Sigmoid colon (tissue), 6 donors: ENCODE measurements at regions not wholly inside any gene's neighbourhood (a gene's known extent, or its start where the extent isn't known, plus 50 kb on each side); places are given as distances from the start of the nearest gene placed in this dataset.

ENCODE experiments used
- DNase-seq: peaks from one replicate; pipeline ENCODE4 v3.0.0-alpha.2; 2019
- H3K27ac ChIP-seq, 4 donors: fragments of 200-600 bp; sonication (generic); one replicate each; pipeline ENCODE4 v1.5.1; 2016 to 2019; ENCODE audit warnings: mild to moderate bottlenecking in 1 of 4
- H3K27me3 ChIP-seq, 3 donors: fragments of 200-600 bp; sonication (generic); one replicate each; pipeline ENCODE4 v1.5.1; 2019; ENCODE audit warnings: mild to moderate bottlenecking in 1 of 3
- H3K36me3 ChIP-seq, 4 donors: fragments of 200-600 bp; sonication (generic); one replicate each; pipeline ENCODE4 v1.5.1; 2016 to 2019
- H3K4me1 ChIP-seq, 4 donors: fragments of 200-600 bp; sonication (generic); one replicate each; pipeline ENCODE4 v1.5.1; 2017 to 2019
- H3K4me3 ChIP-seq, 4 donors: fragments of 200-600 bp; sonication (generic); one replicate each; pipeline ENCODE4 v1.5.1; 2017 to 2019; ENCODE audit warnings: mild to moderate bottlenecking in 2 of 4, moderate library complexity in 1 of 4
- H3K9me3 ChIP-seq, 4 donors: fragments of 200-600 bp in 3 of 4; sonication (generic) in 3 of 4; one replicate each; pipeline versions ENCODE4 v1.5.1 to v1.6.1; 2013 to 2019
- EP300 ChIP-seq, 4 donors: sonication (generic); formaldehyde crosslinking; IDR thresholded peaks; one replicate each; pipeline ENCODE4 v1.6.1; 2017; ENCODE audit warnings: antibody characterized with exemption in 4 of 4
- POLR2A ChIP-seq, 2 donors: fragments of 450-650 bp; IDR thresholded peaks; one replicate each; pipeline ENCODE4 v1.6.1; 2016; ENCODE audit warnings: antibody characterized with exemption in 2 of 2, mild to moderate bottlenecking in 2 of 2, moderate library complexity in 2 of 2
- POLR2AphosphoS5 ChIP-seq, 4 donors: sonication (generic); formaldehyde crosslinking; IDR thresholded peaks; one replicate each; pipeline ENCODE4 v1.6.1; 2017; ENCODE audit warnings: antibody characterized with exemption in 4 of 4
- WGBS, 2 donors: extraction: QIAGEN DNeasy Blood & Tissue Kit; methylation state at CpG; one replicate each; pipeline ENCODE4 v1.1.7; 2013; 5-methylcytosine and 5-hydroxymethylcytosine counted together
- intact Hi-C: fragments of 100-400 bp; cut with DNase I; formaldehyde crosslinking; loops from one replicate; pipeline ENCODE4 v1.15.1; 2023
- TF ChIP-seq, protein P1 (sequence below), 4 experiments: fragments of 450-650 bp in 3 of 4; fragments of 200-600 bp in 1 of 4; IDR thresholded peaks; one replicate each; pipeline ENCODE4 v1.5.1; 2016 to 2019; ENCODE audit warnings: antibody characterized with exemption in 4 of 4, mild to moderate bottlenecking in 3 of 4, moderate library complexity in 2 of 4
- donor health status: healthy with polysubstance abuse.
- donor health status: healthy.

GRCh38 chr6:99852031-99852430 lies 142.0 kb downstream of the MCHR2 start:
- no peaks in the 10 kb centered on the region for H3K9me3 ChIP-seq
- H3K27me3 ChIP-seq, result no peaks in the 10 kb centered on the region
- TF ChIP-seq, protein P1, sequence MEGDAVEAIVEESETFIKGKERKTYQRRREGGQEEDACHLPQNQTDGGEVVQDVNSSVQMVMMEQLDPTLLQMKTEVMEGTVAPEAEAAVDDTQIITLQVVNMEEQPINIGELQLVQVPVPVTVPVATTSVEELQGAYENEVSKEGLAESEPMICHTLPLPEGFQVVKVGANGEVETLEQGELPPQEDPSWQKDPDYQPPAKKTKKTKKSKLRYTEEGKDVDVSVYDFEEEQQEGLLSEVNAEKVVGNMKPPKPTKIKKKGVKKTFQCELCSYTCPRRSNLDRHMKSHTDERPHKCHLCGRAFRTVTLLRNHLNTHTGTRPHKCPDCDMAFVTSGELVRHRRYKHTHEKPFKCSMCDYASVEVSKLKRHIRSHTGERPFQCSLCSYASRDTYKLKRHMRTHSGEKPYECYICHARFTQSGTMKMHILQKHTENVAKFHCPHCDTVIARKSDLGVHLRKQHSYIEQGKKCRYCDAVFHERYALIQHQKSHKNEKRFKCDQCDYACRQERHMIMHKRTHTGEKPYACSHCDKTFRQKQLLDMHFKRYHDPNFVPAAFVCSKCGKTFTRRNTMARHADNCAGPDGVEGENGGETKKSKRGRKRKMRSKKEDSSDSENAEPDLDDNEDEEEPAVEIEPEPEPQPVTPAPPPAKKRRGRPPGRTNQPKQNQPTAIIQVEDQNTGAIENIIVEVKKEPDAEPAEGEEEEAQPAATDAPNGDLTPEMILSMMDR (IDR thresholded peaks at IDR 0.05), result no peak
- TF ChIP-seq EP300 (IDR thresholded peaks at IDR 0.05) (no peak), POLR2AphosphoS5 (IDR thresholded peaks at IDR 0.05) (no peak), POLR2A (IDR thresholded peaks at IDR 0.05) (no peak)
- WGBS, 2 donors, result 77 to 84% methylated on average over 3 of the region's 3 CpGs
- DNase-seq, result no peak
- intact Hi-C loops, result no loop called here
- H3K27ac ChIP-seq, result no peak overlapping the region
- H3K4me3 ChIP-seq, result no peak overlapping the region
- H3K4me1 ChIP-seq, result no peaks in the 10 kb centered on the region
- H3K36me3 ChIP-seq, result no peaks in the 10 kb centered on the region

DNA sequence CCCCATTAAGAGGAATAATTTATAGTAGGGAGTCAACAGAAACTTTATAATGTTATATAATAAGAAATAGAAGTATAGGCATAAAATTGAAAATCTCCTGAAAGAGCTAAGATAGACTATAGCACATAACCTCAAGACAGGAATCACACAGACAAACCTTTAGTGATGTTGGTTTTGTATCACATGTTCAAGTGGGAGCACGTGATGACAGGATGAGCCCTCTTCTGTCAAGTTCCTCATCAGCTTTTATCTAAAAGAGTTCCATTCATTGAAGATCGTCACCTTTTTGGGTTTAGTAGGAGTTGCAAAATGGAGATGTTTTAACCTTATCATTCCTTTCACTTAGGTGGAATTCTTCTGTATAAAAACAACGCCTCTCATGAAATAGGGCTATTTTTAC lies 127.0 kb downstream of the MCHR2 start:
- no peak for DNase-seq
- H3K27ac ChIP-seq, result no peak overlapping the region
- intact Hi-C loops, result loop anchor here (5.0 kb wide), 1 partner anchor 230 kb away; no protein-coding TSS in a partner anchor
- H3K36me3 ChIP-seq, result no peaks in the 10 kb centered on the region
- TF ChIP-seq, protein P1 (IDR thresholded peaks at IDR 0.05), result no peak
- TF ChIP-seq POLR2AphosphoS5 (IDR thresholded peaks at IDR 0.05) (no peak), EP300 (IDR thresholded peaks at IDR 0.05) (no peak), POLR2A (IDR thresholded peaks at IDR 0.05) (no peak)
- no peaks in the 10 kb centered on the region for H3K9me3 ChIP-seq
- 33 to 45% methylated on average over 3 of the region's 3 CpGs for WGBS, 2 donors
- H3K4me3 ChIP-seq, result no peak overlapping the region
- peaks cover 0 to 3% (median 0%) of the 10 kb centered on the region in 3 donors for H3K27me3 ChIP-seq
- no peaks in the 10 kb centered on the region for H3K4me1 ChIP-seq

DNA sequence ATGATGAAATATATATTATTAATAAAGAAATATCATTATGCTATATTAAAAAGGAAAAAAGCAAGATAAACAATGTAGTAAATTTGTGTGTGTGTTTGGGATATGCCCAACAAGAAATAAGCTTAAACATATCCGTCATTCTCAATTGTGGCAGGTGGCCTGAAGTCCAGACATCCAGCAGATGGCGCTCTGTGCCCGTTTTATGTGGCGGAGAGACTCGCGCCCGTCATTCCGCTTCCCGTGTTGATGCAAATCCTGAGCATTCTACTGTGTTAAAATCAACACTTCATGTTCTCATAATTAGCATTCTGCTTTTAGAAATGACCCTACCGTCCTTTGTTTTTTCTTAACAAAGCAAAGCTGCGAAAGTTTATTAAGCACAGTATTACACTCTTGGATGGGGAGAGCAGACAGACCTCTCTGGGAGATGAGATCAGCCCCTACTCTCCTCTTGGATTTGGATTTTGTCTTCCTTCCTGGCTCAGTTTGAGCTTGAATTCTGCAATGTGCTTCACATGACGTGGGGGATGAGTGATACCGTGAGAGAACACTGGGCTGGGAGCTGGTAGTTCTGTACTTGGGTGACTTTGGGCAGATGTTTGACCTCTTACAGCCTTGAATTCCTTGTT lies 125.8 kb downstream of the MCHR2 start:
- intact Hi-C loops, result loop anchor here (5.0 kb wide), 1 partner anchor 229 kb away; no protein-coding TSS in a partner anchor
- no peaks in the 10 kb centered on the region for H3K4me1 ChIP-seq
- peak; percentile 74 for DNase-seq
- no peak for TF ChIP-seq EP300 (IDR thresholded peaks at IDR 0.05)
- no peak for TF ChIP-seq POLR2A (IDR thresholded peaks at IDR 0.05)
- TF ChIP-seq, protein P1 (IDR thresholded peaks at IDR 0.05), result peak in 3 of 4 experiments; percentile 43 to 66 (median 60)
- TF ChIP-seq POLR2AphosphoS5 (IDR thresholded peaks at IDR 0.05), result no peak
- H3K27me3 ChIP-seq, result peaks cover 0 to 3% (median 0%) of the 10 kb centered on the region in 3 donors
- no peak overlapping the region for H3K4me3 ChIP-seq
- no peaks in the 10 kb centered on the region for H3K36me3 ChIP-seq
- no peaks in the 10 kb centered on the region for H3K9me3 ChIP-seq
- WGBS, 2 donors, result 3% methylated on average over 13 of the region's 13 CpGs
- no peak overlapping the region for H3K27ac ChIP-seq
